Kidney capillary endothelial cell (primary cell): ENCODE measurements at regions not wholly inside any gene's neighbourhood (a gene's known extent, or its start where the extent isn't known, plus 50 kb on each side); places are given as distances from the start of the nearest gene placed in this dataset.
"Not testable (repeated sequence)": the region's sequence is repeated elsewhere in the genome, so short reads cannot be mapped to it uniquely, and the experiment has no call there.

Experiments
- DNase-seq: peaks from one replicate; pipeline ENCODE4 v3.0.0-alpha.2; 2018; ENCODE audit warnings: low spot score

DNA sequence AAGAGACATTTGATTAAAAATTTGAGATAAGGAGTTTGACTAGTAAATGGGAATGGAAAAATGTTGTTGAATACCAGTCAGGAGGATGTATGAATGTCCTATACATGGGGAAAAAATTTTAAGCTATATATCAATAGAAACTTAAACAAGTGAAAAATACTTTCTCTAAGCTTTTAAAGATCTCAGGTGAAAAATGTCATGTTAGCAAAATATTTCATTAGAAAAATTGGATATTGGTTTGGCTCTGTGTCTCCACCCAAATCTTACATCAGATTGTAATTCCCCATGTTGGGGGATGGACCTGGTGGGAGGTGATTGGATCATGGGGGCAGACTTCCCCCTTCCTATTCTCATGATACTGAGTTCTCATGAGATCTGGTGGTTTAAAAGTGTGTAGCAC lies 279.6 kb upstream of the CADM2 start:
- no peak for DNase-seq

GRCh38 chr3:84680700-84681099 lies 278.1 kb upstream of the CADM2 start:
- DNase-seq, result no peak

GRCh38 chr3:84683493-84683892 lies 275.3 kb upstream of the CADM2 start:
- DNase-seq, result no peak

- DNase-seq, result no peak
Measured at GRCh38 chr3:84685467-84685866, 273.3 kb upstream of the CADM2 start.

DNA sequence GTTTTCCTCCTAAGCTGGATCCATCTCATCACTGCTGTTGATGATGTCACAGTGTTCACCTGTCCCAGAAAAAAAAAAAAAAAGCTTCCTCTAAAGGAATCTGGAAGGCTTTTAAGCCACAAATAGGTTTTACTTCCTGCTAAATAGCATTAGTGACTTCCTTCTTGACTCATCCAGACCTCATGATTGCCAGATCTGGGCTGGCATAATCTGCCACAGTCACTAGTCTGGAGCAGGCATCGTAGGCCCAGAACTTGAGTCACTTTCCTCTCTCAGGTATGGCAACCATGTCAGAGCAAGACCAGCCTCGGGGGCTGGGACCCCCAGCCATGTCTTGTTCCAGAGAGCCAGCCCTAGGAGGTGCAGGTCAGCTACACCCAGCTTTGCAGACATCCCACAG lies 266.5 kb upstream of the CADM2 start:
- DNase-seq, result no peak

DNA sequence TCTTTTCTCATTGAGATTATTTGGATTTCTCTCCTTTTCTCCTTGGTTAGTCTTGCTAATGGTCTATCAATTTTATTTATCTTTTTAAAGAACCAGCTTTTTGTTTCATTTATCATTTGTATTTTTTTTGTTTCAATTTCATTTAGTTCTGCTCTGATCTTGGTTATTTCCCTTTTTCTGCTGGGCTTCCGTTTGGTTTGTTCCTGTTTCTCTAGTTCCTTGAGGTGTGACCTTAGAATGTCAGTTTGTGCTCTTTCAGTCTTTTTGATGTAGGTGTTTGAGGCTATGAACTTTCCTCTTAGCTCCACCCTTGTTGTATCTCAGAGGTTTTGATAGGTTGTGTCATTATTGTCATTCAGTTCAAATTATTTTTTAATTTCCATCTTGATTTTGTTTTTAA lies 248.5 kb upstream of the CADM2 start:
- DNase-seq, result not testable (repeated sequence)

DNA sequence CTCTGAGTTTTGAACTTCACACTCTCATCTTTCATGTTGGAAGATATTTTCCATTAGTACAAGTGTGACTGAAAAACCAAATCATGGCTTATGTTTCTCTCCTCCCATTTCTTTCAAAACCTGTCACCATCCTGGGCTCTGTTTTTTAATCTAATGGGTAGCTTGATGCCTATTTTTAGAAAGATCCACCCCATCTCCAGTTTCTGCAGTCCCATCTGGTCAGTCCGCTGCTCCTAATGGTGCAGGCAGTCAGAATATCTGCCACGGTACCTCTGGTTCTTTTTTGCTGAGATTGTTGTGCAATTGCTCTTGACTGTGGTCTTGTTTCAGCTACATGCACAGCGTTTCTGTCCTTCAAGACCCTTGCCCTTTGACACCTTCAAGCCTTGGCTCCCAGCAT lies 240.9 kb upstream of the CADM2 start:
- no peak for DNase-seq

DNA sequence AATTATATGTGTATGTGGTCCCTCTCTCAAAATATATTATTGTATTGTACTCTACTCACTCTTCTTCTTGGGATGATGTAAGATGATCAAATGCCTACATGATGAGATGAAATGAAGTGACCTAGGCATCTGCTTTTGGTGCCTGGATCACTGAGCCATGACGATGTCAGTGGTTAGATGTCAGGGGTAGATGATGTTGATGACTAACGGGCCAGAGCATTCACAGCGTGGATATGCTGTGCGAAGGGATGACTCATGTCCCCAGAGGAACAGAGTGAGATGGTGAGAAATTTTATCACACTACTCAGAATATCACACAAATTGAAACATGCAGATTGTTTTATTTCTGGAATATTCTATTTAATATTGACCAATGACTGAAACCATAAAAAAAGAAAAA lies 233.9 kb upstream of the CADM2 start:
- no peak for DNase-seq

- no peak for DNase-seq
Measured at GRCh38 chr3:84727616-84728015, 231.2 kb upstream of the CADM2 start.

GRCh38 chr3:84734731-84735130 lies 224.1 kb upstream of the CADM2 start:
- not testable (repeated sequence) for DNase-seq

DNA sequence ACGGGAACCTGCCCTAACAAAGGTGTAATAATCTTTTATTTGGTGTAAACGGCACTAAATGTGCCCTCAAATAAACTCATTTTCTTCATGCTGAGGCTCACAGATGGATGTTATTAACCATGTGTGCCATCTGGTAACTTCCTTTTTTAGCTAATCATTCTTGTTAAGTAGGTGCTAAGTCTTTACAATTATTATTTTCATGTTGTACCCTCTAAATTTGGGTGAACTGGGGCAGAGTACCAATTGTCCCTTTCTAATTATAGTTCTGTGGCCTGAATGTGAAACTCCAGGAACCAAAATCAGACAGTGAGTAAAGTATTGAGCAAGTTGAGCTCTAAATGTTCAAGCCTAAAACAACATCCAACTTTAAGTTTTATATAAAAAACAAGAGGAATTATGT lies 220.7 kb upstream of the CADM2 start:
- no peak for DNase-seq

DNA sequence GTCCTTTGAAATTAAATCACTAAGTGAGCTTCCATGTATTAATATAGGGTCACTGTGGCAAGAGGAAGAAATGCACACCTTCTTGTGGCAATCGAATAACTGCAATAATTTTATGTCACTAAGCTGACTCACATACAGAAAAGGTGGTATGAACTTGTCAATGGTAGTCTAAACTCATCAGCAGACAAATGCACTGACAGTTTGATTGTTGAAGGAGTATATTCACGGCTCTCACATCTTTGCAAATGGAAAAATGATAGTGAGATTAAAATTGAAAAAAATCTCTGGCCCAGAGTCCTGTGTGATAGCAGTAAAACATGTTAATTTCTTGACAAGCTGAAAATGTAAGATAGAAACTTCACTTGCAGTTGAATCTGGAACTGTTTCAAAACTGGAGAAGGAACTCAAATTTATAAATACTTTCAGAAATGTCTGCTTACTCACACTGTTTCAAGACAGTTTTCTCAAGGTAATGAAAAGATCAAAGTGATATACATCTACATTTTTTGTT lies 215.8 kb upstream of the CADM2 start:
- DNase-seq, result no peak

DNA sequence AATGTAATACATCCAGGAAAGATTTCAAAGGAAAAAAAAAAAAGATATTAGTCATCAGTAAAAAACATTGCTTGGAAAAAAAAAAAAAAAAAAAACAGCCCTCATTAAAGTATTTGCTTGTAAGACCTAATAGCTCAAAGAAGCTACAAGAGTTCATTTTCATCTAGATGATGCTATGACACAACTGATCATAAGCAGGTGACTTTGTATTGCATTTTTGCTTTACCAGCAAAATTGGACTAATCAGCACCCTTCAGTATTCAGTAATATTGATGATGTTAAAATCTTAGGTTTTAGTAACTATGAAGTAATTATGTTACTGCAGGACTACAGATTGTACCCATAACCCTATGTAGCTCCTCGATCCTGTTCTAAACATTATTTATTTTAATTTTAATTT lies 214.7 kb upstream of the CADM2 start:
- DNase-seq, result no peak

- no peak for DNase-seq
Measured at GRCh38 chr3:84755860-84756259, 202.9 kb upstream of the CADM2 start.

GRCh38 chr3:84759361-84759760 lies 199.4 kb upstream of the CADM2 start:
- DNase-seq, result no peak

- DNase-seq, result no peak
Measured at GRCh38 chr3:84772841-84773240, 185.9 kb upstream of the CADM2 start.

GRCh38 chr3:84783281-84783680 lies 175.5 kb upstream of the CADM2 start:
- no peak for DNase-seq

- DNase-seq, result no peak
Measured at GRCh38 chr3:84789961-84790360, 168.8 kb upstream of the CADM2 start.

DNA sequence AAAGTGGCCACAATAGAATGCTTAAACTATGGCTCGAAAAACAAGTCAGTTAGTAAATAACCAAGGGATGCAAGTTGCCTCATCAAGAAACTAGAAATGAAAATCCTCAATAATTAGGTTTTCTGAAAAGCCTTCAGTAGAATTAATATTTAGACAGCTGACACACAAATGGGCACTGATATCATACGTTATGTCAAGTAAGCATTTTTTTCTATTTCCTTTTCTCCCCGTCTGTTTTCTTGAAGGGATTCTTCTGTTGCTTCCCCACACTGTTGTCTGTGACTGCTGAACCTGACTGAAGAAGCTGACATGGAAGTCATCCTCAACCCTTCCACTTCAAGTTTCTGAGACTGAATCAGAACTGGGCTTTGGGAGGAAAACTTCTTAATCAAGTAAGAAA lies 151.8 kb upstream of the CADM2 start:
- no peak for DNase-seq

DNA sequence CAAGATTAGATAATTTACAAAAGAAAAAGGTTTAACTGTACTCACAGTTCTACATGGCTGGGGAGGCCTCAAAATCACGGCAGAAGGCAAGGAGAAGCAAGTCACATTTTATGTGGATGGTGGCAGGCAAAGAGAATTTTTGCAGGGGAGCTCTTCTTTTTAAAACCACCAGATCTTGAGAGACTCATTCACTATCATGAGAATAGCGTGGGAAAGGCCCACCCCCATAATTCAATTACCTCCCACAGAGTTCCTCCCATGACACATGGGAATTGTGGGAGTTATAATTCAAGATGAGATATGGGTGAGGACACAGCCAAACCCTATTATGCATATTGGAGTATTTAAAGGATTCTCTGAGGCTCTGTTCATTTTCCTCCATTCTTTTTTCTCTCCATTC lies 138.7 kb upstream of the CADM2 start:
- no peak for DNase-seq

DNA sequence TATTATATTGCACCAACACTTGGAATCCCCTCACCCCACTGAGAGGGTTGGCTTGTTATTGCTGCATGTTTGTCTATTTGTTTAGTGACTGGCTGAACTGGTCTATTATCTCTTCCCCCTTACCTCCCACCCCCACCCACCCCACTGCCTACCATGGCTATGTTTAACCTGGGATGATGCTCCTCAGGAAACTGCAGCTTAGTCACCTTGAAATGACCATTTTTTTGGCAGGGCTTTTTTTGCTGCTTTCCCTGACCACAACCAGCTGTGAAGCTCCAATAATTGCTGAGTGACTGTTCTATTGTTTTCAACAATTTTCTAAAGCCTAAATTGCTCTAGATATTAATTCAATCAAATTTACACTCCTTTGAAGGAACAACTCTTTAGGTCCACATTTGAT lies 137.9 kb upstream of the CADM2 start:
- DNase-seq, result no peak

GRCh38 chr3:84825817-84826216 lies 133.0 kb upstream of the CADM2 start:
- DNase-seq, result no peak

DNA sequence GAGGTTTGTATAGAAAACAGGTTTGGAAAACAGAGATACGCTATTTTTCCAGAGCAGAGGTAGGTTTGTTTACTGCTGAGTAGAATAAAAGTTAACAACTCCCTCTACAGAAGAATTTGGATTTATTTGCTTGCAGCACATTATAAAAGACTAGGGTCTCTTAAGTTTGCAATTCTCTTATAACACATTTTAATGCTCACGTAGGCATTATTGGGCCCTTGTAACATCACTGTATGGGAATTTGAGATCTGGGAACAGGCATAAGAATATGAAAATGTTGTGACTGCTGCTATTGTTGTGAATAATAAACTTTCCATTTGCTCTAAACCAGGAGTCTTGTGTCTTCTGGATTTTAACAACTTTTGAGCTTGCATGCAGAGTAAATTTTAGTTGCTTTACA lies 128.3 kb upstream of the CADM2 start:
- no peak for DNase-seq

DNA sequence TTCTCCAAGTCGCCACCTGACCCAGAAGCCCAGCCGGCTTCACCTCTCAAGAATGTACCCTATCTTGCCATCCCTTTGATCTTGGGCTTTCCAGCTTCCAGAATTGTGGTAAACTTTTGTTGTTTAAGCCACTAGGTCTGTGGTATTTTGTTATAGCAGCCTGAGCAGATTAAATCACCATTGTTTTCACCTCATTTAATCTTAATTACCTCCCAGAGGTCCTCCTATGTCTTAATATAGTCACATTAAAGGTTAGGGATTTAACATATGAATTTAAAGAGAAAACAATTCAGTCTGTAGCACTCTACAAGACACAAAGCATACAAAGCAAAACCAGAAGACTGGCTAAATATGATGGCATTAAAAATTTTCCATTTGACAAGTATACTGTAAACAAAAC lies 123.4 kb upstream of the CADM2 start:
- DNase-seq, result no peak

GRCh38 chr3:84836961-84837360 lies 121.8 kb upstream of the CADM2 start:
- no peak for DNase-seq
